22Rv1 (cell line): ENCODE measurements at regions not wholly inside any gene's neighbourhood (a gene's known extent, or its start where the extent isn't known, plus 50 kb on each side); places are given as distances from the start of the nearest gene placed in this dataset.

Experiments
- ZFX ChIP-seq: fragments of 450-650 bp; IDR thresholded peaks from 2 replicates; pipeline ENCODE4 v1.6.1; 2017; ENCODE audit warnings: antibody characterized with exemption, borderline replicate concordance
- TF ChIP-seq, protein P1 (sequence below): fragments of 450-650 bp; IDR thresholded peaks from 2 replicates; pipeline ENCODE4 v1.5.1; 2017; ENCODE audit warnings: mild to moderate bottlenecking

DNA sequence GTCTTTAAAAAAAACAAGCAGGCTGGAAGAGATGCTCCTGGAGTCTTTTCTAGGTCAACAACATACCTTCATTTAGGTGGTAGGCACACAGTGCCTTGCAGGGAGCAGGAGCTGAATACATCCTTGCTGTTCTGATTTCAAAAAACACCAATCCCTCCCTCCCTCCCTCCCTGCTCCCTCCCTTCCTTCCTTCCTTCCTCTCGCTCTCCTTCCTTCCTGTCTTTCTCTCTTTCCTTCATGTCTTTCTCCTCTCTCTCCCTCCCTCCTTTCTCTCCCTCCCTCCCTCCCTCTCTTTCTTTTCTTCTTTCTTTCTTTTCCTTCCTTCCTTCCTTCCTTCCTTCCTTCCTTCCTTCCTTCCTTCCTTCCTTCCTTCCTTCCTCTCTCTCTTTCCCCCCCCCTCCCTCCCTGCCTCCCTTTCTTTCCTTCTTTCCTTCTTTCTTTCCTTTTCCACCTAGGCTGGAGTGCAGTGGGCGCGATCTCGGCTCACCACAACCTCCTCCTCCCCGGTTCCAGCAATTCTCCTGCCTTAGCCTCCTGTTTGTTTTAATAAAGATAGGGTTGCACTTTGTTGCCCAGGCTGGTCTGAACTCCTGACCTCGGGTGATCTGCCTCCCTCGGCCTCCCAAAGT is 245.1 kb downstream of the MIAT start:
- TF ChIP-seq, protein P1, sequence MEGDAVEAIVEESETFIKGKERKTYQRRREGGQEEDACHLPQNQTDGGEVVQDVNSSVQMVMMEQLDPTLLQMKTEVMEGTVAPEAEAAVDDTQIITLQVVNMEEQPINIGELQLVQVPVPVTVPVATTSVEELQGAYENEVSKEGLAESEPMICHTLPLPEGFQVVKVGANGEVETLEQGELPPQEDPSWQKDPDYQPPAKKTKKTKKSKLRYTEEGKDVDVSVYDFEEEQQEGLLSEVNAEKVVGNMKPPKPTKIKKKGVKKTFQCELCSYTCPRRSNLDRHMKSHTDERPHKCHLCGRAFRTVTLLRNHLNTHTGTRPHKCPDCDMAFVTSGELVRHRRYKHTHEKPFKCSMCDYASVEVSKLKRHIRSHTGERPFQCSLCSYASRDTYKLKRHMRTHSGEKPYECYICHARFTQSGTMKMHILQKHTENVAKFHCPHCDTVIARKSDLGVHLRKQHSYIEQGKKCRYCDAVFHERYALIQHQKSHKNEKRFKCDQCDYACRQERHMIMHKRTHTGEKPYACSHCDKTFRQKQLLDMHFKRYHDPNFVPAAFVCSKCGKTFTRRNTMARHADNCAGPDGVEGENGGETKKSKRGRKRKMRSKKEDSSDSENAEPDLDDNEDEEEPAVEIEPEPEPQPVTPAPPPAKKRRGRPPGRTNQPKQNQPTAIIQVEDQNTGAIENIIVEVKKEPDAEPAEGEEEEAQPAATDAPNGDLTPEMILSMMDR = no peak
- no peak for TF ChIP-seq ZFX
